Ishikawa (cell line): ENCODE measurements at regions not wholly inside any gene's neighbourhood (a gene's known extent, or its start where the extent isn't known, plus 50 kb on each side); places are given as distances from the start of the nearest gene placed in this dataset.

Experiments used
- CEBPB ChIP-seq: IDR thresholded peaks from 2 replicates; pipeline ENCODE4 v1.6.1; 2012
- CREB1 ChIP-seq: IDR thresholded peaks from 2 replicates; pipeline ENCODE4 v1.6.1; 2012; ENCODE audit warnings: low read depth
- EGR1 ChIP-seq: IDR thresholded peaks from 2 replicates; pipeline ENCODE4 v1.6.1; 2012
- EP300 ChIP-seq: IDR thresholded peaks from 2 replicates; pipeline ENCODE4 v1.6.1; 2012; ENCODE audit warnings: borderline replicate concordance
- FOXM1 ChIP-seq: IDR thresholded peaks from 2 replicates; pipeline ENCODE4 v1.6.1; 2012; ENCODE audit warnings: low read depth, borderline replicate concordance
- MAX ChIP-seq: IDR thresholded peaks from 2 replicates; pipeline ENCODE4 v1.6.1; 2012
- NFIC ChIP-seq: IDR thresholded peaks from 2 replicates; pipeline ENCODE4 v1.6.1; 2012
- RAD21 ChIP-seq: IDR thresholded peaks from 2 replicates; pipeline ENCODE4 v1.6.1; 2012; ENCODE audit warnings: low read depth
- TAF1 ChIP-seq: IDR thresholded peaks from 2 replicates; pipeline ENCODE4 v1.6.1; 2012; ENCODE audit warnings: low read depth, mild to moderate bottlenecking
- TCF12 ChIP-seq: IDR thresholded peaks from 2 replicates; pipeline ENCODE4 v1.6.1; 2012; ENCODE audit warnings: low read depth
- TEAD4 ChIP-seq: IDR thresholded peaks from 2 replicates; pipeline ENCODE4 v1.6.1; 2012
- USF1 ChIP-seq: IDR thresholded peaks from 2 replicates; pipeline ENCODE4 v1.6.1; 2012
- YY1 ChIP-seq: IDR thresholded peaks from 2 replicates; pipeline ENCODE4 v1.6.1; 2012; ENCODE audit warnings: low read depth
- ZBTB7A ChIP-seq: IDR thresholded peaks from 2 replicates; pipeline ENCODE4 v1.6.1; 2012; ENCODE audit warnings: low read depth
- TF ChIP-seq, protein P1 (sequence below): IDR thresholded peaks from 2 replicates; pipeline ENCODE4 v1.6.1; 2012; ENCODE audit warnings: low read depth, mild to moderate bottlenecking

DNA sequence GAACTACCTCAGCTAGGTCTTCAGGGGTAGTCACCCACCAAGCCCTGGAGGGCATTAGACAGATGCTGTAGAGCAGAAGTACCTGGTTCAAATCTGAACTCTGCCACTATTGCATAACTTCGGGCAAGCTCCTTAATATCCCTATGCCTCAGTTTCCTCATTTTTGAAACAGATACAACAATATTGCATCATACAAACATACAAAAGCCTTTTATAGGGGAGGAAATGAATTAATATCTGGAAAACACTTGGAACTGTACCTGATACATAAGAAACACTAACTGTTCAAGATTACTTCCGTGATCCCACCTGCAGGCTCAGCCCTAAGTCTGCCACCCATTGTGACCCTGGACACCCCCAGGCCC is 166.1 kb downstream of the EFNB1 start:
- TF ChIP-seq CEBPB: no peak
- no peak for TF ChIP-seq NFIC
- TF ChIP-seq TAF1: no peak
- no peak for TF ChIP-seq YY1
- TF ChIP-seq, protein P1, sequence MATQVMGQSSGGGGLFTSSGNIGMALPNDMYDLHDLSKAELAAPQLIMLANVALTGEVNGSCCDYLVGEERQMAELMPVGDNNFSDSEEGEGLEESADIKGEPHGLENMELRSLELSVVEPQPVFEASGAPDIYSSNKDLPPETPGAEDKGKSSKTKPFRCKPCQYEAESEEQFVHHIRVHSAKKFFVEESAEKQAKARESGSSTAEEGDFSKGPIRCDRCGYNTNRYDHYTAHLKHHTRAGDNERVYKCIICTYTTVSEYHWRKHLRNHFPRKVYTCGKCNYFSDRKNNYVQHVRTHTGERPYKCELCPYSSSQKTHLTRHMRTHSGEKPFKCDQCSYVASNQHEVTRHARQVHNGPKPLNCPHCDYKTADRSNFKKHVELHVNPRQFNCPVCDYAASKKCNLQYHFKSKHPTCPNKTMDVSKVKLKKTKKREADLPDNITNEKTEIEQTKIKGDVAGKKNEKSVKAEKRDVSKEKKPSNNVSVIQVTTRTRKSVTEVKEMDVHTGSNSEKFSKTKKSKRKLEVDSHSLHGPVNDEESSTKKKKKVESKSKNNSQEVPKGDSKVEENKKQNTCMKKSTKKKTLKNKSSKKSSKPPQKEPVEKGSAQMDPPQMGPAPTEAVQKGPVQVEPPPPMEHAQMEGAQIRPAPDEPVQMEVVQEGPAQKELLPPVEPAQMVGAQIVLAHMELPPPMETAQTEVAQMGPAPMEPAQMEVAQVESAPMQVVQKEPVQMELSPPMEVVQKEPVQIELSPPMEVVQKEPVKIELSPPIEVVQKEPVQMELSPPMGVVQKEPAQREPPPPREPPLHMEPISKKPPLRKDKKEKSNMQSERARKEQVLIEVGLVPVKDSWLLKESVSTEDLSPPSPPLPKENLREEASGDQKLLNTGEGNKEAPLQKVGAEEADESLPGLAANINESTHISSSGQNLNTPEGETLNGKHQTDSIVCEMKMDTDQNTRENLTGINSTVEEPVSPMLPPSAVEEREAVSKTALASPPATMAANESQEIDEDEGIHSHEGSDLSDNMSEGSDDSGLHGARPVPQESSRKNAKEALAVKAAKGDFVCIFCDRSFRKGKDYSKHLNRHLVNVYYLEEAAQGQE: no peak
- TF ChIP-seq EP300: no peak
- no peak for TF ChIP-seq TEAD4
- TF ChIP-seq RAD21: no peak
- no peak for TF ChIP-seq MAX
- no peak for TF ChIP-seq ZBTB7A
- TF ChIP-seq CREB1: no peak

GRCh38 chrX:68994135-68994890 is 165.5 kb downstream of the EFNB1 start:
- no peak for TF ChIP-seq CEBPB
- TF ChIP-seq ZBTB7A: no peak
- TF ChIP-seq, protein P1: no peak
- no peak for TF ChIP-seq TCF12
- no peak for TF ChIP-seq USF1
- TF ChIP-seq MAX: no peak
- no peak for TF ChIP-seq CREB1
- no peak for TF ChIP-seq YY1
- TF ChIP-seq FOXM1: no peak
- no peak for TF ChIP-seq EP300
- no peak for TF ChIP-seq TEAD4
- TF ChIP-seq RAD21: no peak
- no peak for TF ChIP-seq NFIC
- TF ChIP-seq EGR1: no peak
- TF ChIP-seq TAF1: no peak

GRCh38 chrX:68992821-68993397 is 164.1 kb downstream of the EFNB1 start:
- TF ChIP-seq RAD21 (no peak), TCF12 (no peak), FOXM1 (no peak), NFIC (no peak), YY1 (no peak), USF1 (no peak), EGR1 (no peak), CREB1 (no peak), TEAD4 (no peak), ZBTB7A (no peak), MAX (no peak), CEBPB (no peak), TAF1 (no peak), EP300 (no peak)
- TF ChIP-seq, protein P1: no peak
